Fibroblast of skin of right quadriceps (primary cell): ENCODE measurements at regions not wholly inside any gene's neighbourhood (a gene's known extent, or its start where the extent isn't known, plus 50 kb on each side); places are given as distances from the start of the nearest gene placed in this dataset.

Experiments used
- DNase-seq: peaks from one replicate; pipeline ENCODE4 v3.0.0-alpha.2; 2013

GRCh38 chr16:5616841-5617240 lies 519.2 kb upstream of the EEF2KMT start:
- DNase-seq: no peak

DNA sequence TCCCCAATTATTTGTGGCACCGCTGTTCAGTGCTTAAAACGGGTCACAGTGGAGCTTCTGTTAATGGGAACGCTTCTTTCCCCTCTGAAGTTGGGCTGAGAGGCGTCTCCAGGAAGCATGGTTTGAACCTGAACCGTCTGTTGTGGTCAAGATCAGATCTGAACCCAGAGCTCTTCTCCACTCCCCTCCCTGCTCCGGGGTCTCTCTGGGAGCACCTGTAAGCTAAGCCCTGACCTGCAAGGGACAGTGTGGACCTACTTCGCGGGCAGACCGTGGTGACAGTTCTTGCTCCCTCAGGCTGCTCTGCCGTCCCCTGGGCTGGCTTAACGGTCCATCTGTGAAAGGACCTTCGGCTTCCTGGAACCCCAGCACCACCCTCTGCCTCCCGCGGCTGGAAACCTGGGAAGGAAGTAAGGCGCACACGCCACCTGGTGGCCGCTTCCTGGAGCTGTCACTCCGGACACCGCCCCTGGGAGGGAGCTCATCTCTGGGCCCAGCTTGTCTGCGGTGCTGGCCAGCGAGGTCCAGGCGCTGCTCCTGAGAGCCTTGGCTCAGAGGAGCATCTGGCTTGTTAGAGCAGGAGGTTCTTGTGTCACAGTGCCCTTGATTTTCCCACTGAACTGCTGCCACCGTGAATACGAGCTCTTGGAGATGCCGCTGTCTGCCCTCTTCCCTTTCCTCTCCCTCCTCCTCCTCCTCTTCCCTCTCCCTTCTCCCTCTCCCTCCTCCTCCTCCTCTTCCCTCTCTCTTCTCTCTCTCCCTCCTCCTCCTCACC lies 518.5 kb upstream of the EEF2KMT start:
- peak; percentile 2 for DNase-seq

DNA sequence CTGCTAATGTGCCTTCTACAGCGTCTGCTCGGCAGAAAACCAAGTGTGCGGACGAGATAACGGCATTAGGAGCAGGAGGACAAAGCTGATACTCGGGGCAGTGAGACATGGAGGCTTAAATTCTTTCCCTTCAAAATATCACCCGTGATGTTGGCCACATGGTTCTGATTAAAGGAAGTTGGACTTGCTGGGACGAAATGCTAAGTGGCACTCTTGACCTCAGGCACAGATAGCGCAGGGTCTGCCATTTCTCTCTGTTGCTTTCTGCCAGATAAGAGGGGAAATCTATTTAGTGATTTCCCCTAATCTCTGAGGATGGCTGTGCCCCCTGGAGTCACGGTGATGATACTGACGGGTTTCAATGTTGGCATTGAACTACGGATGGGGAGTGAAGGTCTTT lies 509.6 kb upstream of the EEF2KMT start:
- DNase-seq: no peak

DNA sequence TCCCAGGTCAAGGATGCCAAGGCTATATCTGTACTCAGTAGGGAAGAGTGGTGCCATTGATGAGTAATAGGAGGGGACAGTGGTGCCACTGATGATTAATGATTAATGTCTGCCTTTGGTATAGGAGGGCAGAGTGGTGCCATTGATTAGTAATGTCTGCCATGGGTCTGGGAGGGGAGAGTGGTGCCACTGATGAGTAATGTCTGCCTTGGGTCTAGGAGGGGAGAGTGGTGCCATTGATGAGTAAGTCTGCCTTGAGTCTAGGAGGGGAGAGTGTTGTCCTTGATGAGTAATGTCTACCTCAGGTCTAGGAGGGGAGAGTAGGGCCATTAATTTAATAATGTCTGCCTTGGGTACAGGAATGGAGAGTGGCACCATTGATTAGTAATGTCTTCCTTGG lies 507.8 kb upstream of the EEF2KMT start:
- no peak for DNase-seq

GRCh38 chr16:5604770-5605169 lies 507.2 kb upstream of the EEF2KMT start:
- DNase-seq: no peak

DNA sequence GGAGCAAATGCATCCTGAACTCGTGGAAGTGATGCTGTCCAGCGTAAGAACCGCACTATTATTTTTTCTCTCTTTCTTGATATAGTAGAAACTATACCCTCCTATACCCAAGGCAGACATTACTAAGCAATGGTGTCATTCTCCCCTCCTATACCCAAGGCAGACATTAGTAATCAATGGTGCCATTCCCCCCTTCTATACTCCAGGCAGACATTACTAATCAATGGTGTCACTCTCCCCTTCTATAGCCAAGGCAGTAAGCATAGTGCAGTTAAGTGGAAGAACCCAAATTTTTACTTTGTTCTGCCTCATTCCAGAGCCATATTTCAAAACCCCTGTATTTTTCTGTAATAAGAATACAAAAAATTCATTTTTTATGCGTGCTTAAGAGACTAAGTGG lies 506.2 kb upstream of the EEF2KMT start:
- DNase-seq: no peak

DNA sequence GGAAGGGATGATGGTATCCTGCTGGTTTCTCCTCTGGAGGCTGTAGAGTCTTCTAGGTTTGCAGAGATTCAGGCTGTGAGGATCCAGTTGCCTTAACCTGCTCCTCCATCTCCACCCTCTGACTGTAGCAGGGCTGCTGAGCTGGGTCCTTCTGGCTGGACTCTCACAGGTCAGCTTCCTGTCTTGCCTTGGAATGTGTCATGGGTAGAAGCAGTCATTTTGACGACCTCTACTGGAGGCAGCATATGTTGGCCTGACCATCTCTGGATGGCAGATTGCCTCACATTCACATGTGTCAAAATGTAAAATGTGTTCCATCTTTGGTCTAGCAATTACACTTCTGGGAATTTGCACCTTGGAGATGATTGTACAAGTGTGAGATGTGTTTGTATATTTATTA lies 504.4 kb upstream of the EEF2KMT start:
- DNase-seq: no peak

DNA sequence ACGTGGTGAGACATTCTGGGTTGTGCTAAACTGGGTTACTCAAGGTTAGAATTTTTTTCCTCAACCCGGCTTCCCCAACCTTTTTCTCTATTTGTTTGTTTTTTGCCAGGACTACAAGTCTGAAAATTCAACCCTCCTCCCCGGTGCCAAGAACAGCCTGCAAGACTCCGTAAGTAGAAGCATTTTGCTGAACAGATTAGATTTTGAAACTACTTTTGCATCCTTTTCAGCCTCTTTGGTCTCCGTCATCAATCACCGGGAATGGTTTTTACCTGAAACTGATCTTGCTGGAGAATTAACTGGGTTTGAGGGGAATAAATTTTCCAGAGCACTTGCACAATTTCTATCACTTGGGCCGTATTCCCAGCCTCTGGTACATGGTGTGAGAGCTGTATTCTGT lies 501.2 kb upstream of the EEF2KMT start:
- DNase-seq: no peak

DNA sequence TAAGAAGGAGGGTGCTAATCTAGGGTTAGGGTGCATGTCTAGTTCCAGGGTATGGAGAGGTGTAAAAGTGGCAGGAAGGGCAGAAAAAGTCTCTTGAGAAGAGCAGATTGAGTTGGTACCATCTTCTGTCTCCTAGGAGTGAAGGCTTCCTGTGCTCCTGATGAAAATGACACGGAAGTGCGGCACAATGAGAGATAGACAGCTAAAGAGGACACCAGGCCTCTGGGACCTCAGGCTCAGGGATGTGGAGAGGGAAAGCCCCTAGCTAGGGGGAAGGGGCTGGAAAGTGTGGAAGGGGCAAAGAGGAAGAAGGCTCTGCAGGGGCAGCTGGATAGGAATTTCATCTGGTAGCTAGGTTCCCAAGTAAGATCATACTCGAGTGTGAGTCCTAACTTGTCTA lies 498.3 kb upstream of the EEF2KMT start:
- DNase-seq: no peak

DNA sequence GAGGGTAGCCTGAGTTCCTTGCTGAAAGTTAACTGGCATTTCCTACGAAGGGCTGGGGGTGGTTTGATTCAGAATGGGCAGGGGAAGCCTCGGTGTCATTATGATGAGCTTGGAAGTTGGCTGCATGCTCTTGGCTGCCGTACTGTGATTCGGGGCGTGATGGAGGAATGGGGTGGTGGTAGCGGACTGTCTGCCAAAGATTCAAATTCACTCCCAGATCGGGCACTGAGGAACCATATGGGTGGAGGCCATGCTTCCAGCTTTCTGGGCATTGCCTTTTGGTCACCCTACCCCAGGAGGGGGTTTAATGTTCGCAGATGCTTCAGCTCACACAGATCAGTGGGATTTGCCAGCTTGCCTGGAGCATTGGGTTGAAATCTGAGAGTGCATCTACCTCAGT lies 492.8 kb upstream of the EEF2KMT start:
- DNase-seq: no peak

GRCh38 chr16:5589812-5590373 lies 492.3 kb upstream of the EEF2KMT start:
- DNase-seq: no peak

- no peak for DNase-seq
Observed at GRCh38 chr16:5584109-5584508, 486.5 kb upstream of the EEF2KMT start.

GRCh38 chr16:5582529-5582928 lies 484.9 kb upstream of the EEF2KMT start:
- DNase-seq: no peak

- no peak for DNase-seq
Observed at GRCh38 chr16:5581908-5582307, 484.3 kb upstream of the EEF2KMT start.

DNA sequence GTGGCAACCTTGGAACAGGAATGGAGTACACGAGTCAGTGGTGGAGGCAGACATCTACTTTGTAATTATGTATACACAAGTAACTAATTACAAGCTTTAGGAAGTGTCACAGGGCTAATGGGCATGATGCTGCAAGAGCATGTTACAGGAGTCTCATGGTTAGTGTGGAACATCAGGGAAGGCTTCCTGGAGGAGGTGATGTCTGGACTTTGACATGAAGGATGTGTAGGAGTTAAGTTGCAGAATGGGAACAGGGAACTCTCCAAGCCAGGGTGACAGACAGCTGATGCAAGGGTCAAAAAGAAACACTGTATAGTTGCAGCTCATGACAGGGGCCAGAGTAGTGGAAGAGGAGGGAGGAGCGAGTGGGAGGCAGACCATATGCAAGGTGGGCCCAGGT lies 483.8 kb upstream of the EEF2KMT start:
- no peak for DNase-seq

GRCh38 chr16:5580772-5581171 lies 483.2 kb upstream of the EEF2KMT start:
- DNase-seq: no peak

GRCh38 chr16:5580296-5580695 lies 482.7 kb upstream of the EEF2KMT start:
- DNase-seq: no peak

DNA sequence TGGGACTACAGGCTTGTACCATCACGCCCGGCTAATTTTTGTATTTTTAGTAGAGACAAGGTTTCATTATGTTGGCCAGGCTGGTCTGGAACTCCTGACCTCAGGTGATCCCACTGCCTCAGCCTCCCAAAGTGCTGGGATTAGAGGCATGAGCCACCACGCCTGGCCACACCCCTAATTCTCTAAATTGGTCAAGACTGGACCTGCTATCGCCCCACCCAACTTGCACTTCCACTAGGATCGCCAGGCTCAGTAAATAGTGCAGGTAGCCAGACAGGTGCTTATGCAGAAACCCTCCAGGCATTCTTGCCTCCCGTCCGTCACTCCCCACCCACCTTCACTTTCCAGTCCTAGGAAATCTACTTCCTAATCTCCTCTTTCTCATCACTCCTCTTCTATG lies 481.4 kb upstream of the EEF2KMT start:
- DNase-seq: no peak

DNA sequence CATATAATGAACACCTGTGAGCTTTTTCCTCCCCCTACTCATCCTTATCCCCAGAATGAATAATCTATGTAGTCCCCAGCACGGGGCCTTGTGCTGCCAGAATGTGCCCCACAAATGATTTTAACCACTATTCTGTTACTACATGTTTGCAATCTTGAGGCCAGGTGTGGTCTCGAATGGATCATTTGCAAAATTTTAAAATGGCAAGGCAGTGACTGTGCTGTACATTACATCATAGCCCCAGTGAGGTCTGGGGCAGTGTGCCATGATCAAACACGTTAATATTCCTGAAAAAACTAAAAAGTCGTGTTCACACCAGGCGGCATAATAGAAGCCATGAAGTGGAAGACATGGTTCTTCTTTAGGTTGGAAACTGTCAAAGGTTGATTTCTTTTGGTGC lies 479.9 kb upstream of the EEF2KMT start:
- DNase-seq: no peak

GRCh38 chr16:5575646-5576245 lies 478.2 kb upstream of the EEF2KMT start:
- no peak for DNase-seq

- no peak for DNase-seq
Observed at GRCh38 chr16:5575121-5575520, 477.5 kb upstream of the EEF2KMT start.

GRCh38 chr16:5572056-5572455 lies 474.5 kb upstream of the EEF2KMT start:
- DNase-seq: no peak

- no peak for DNase-seq
Observed at GRCh38 chr16:5571446-5571845, 473.9 kb upstream of the EEF2KMT start.

GRCh38 chr16:5561800-5562199 lies 464.2 kb upstream of the EEF2KMT start:
- DNase-seq: no peak

DNA sequence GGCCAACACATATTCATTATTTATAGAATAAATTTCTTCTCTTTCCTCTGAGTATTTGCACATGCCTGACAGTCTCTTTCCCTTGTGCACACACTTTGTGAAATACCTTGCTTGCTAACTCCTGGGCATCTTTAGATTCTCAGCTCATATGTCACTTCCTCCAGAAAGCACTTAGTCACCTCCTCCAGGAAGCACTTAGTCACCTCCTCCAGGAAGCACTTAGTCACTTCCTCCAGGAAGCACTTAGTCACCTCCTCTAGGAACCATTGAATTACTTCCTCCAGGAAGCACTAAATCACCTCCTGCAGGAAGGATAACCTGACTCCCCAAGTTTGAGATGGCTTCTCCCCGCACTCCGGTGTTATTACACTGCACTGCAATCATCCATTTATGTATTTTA lies 462.5 kb upstream of the EEF2KMT start:
- DNase-seq: no peak
